ENCODE measurements at regions not wholly inside any gene's neighbourhood (a gene's known extent, or its start where the extent isn't known, plus 50 kb on each side); places are given as distances from the start of the nearest gene placed in this dataset.

DNA sequence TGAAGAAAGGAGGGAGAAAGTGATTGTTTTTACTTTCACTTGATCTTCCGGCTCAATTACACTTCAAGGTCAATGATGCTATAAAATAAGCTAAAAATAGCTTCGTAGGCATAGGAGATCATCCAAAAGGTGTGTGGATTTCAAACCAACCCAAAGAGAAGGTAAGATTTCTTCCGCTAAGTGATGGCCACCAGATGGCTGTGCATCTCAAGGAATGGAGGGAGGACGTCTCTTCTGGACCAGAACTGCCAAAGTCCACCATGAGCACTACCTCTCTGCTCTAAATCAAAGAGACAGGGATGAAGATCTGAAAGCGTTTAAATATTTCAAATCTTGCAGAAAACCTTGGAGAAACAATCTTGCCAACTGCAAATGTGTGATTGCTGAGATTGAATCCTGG lies 199.1 kb upstream of the ZPLD1 start:
- ATAC-seq (ENCODE audit: insufficient read depth, low read depth) = no peak
- H3K4me3 ChIP-seq (ENCODE audit: low read depth in 1 of 2, low read length in 2 of 2) = no peak overlapping the region
- H4K20me1 ChIP-seq (ENCODE audit: insufficient read depth, low read length) = no peaks in the 10 kb centered on the region
- H3K9me3 ChIP-seq (ENCODE audit: insufficient read depth, low read length, severe bottlenecking) = no peaks in the 10 kb centered on the region
- no peaks in the 10 kb centered on the region for H3K36me3 ChIP-seq (ENCODE audit: insufficient read depth, low read length)
- TF ChIP-seq, protein P1, sequence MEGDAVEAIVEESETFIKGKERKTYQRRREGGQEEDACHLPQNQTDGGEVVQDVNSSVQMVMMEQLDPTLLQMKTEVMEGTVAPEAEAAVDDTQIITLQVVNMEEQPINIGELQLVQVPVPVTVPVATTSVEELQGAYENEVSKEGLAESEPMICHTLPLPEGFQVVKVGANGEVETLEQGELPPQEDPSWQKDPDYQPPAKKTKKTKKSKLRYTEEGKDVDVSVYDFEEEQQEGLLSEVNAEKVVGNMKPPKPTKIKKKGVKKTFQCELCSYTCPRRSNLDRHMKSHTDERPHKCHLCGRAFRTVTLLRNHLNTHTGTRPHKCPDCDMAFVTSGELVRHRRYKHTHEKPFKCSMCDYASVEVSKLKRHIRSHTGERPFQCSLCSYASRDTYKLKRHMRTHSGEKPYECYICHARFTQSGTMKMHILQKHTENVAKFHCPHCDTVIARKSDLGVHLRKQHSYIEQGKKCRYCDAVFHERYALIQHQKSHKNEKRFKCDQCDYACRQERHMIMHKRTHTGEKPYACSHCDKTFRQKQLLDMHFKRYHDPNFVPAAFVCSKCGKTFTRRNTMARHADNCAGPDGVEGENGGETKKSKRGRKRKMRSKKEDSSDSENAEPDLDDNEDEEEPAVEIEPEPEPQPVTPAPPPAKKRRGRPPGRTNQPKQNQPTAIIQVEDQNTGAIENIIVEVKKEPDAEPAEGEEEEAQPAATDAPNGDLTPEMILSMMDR (IDR thresholded peaks at IDR 0.05; ENCODE audit: borderline replicate concordance, extremely low read depth, low read length, poor library complexity, severe bottlenecking) = no peak
- TF ChIP-seq EZH2 (IDR thresholded peaks at IDR 0.05; ENCODE audit: borderline replicate concordance, low read depth, low read length, severe bottlenecking) = no peak
- no peaks in the 10 kb centered on the region for H3K4me1 ChIP-seq (ENCODE audit: insufficient read depth, low read length)
- H3K9ac ChIP-seq (ENCODE audit: low read depth, low read length) = no peak overlapping the region
- H3K4me2 ChIP-seq (ENCODE audit: insufficient read depth, low read length) = no peak overlapping the region
- H3K27ac ChIP-seq (ENCODE audit: low read length) = no peak overlapping the region
- no peaks in the 10 kb centered on the region for H3K27me3 ChIP-seq (ENCODE audit: insufficient read depth, low read length, poor library complexity)
- H2AFZ ChIP-seq (ENCODE audit: low read depth, low read length) = no peak overlapping the region
- no peaks in the 10 kb centered on the region for H3K79me2 ChIP-seq (ENCODE audit: insufficient read depth, low read length)
- DNase-seq = no peak

DNA sequence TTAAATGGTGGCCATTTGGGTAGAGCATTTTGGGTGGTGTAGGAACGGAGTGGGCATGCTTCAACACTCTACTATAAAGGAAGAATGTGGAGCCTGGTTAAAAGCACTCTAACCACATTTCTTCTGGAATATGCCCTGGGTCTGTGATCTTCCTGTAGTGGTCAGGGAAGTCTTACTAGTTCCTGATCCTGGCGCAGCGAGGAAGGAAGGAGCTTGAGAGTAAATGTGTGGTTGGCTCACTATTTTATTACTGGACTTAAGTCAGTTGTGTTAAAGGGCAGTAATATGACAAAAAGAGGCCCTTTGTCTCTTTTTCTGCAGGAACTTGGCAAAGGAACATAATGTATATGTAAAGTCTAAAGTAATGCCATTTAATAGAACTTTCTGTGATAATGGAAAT lies 197.6 kb upstream of the ZPLD1 start:
- Histone ChIP-seq H4K20me1 (ENCODE audit: insufficient read depth, low read length) (no peaks in the 10 kb centered on the region), H3K27me3 (ENCODE audit: insufficient read depth, low read length, poor library complexity) (no peaks in the 10 kb centered on the region), H3K4me1 (ENCODE audit: insufficient read depth, low read length) (no peaks in the 10 kb centered on the region), H3K79me2 (ENCODE audit: insufficient read depth, low read length) (no peaks in the 10 kb centered on the region), H3K9ac (ENCODE audit: low read depth, low read length) (no peak overlapping the region), H3K36me3 (ENCODE audit: insufficient read depth, low read length) (no peaks in the 10 kb centered on the region), H3K4me2 (ENCODE audit: insufficient read depth, low read length) (no peak overlapping the region), H3K27ac (ENCODE audit: low read length) (no peak overlapping the region), H3K9me3 (ENCODE audit: insufficient read depth, low read length, severe bottlenecking) (no peaks in the 10 kb centered on the region), H3K4me3 (ENCODE audit: low read depth in 1 of 2, low read length in 2 of 2) (no peak overlapping the region), H2AFZ (ENCODE audit: low read depth, low read length) (no peak overlapping the region)
- DNase-seq (no peak), ATAC-seq (ENCODE audit: insufficient read depth, low read depth) (no peak)
- TF ChIP-seq, protein P1 (IDR thresholded peaks at IDR 0.05; ENCODE audit: borderline replicate concordance, extremely low read depth, low read length, poor library complexity, severe bottlenecking) = no peak
- TF ChIP-seq EZH2 (IDR thresholded peaks at IDR 0.05; ENCODE audit: borderline replicate concordance, low read depth, low read length, severe bottlenecking) = no peak

DNA sequence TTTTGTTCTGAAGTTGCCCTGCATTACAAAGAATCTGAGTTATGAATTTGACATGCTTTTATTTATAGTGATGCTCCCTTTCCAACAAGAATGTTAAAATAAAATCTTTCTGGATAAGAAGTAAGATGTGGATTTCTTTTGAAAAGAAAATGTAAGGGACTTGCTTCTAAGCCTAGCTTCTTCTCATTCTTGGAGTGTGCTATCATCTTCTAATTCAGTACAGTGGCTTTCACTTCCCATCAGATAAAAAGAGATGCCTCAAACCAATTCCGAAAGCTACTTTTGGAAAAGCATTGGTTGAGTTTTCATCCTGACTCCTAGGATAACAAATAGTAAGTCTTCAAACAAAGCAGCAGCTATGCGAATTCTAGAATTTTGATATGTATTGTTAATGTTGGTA lies 197.0 kb upstream of the ZPLD1 start:
- no peak overlapping the region for H3K4me3 ChIP-seq (ENCODE audit: low read depth in 1 of 2, low read length in 2 of 2)
- H3K27me3 ChIP-seq (ENCODE audit: insufficient read depth, low read length, poor library complexity) = no peaks in the 10 kb centered on the region
- no peaks in the 10 kb centered on the region for H3K36me3 ChIP-seq (ENCODE audit: insufficient read depth, low read length)
- no peak overlapping the region for H3K9ac ChIP-seq (ENCODE audit: low read depth, low read length)
- no peaks in the 10 kb centered on the region for H3K4me1 ChIP-seq (ENCODE audit: insufficient read depth, low read length)
- no peak overlapping the region for H3K4me2 ChIP-seq (ENCODE audit: insufficient read depth, low read length)
- no peaks in the 10 kb centered on the region for H4K20me1 ChIP-seq (ENCODE audit: insufficient read depth, low read length)
- ATAC-seq (ENCODE audit: insufficient read depth, low read depth) (no peak), DNase-seq (no peak)
- H3K27ac ChIP-seq (ENCODE audit: low read length) = no peak overlapping the region
- TF ChIP-seq EZH2 (IDR thresholded peaks at IDR 0.05; ENCODE audit: borderline replicate concordance, low read depth, low read length, severe bottlenecking) = no peak
- TF ChIP-seq, protein P1 (IDR thresholded peaks at IDR 0.05; ENCODE audit: borderline replicate concordance, extremely low read depth, low read length, poor library complexity, severe bottlenecking) = no peak
- H3K79me2 ChIP-seq (ENCODE audit: insufficient read depth, low read length) = no peaks in the 10 kb centered on the region
- H2AFZ ChIP-seq (ENCODE audit: low read depth, low read length) = no peak overlapping the region
- no peaks in the 10 kb centered on the region for H3K9me3 ChIP-seq (ENCODE audit: insufficient read depth, low read length, severe bottlenecking)

DNA sequence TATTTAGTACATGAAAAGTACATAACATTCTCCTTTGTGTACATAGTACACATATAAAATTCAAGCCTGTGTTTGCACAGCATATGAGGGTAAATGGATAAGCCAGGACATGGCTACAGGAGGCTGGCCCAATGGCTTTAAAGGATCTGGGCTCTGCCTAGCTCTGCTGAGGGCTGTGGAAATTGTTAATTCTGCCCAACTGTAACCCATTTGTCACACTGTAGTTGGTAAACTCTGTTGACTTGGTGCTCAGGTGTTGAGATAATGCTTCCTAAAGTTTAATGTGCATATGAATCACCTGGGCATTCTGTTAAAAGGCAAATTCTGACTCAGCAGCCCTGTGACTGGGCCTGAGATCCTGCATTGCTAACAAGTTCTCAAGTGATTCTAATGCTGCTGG lies 196.5 kb upstream of the ZPLD1 start:
- Histone ChIP-seq H3K4me3 (ENCODE audit: low read depth in 1 of 2, low read length in 2 of 2) (no peak overlapping the region), H3K27me3 (ENCODE audit: insufficient read depth, low read length, poor library complexity) (no peaks in the 10 kb centered on the region), H3K27ac (ENCODE audit: low read length) (no peak overlapping the region)

More for the DNA sequence above, 196.5 kb upstream of the ZPLD1 start:
- H3K4me1 ChIP-seq (ENCODE audit: insufficient read depth, low read length) = no peaks in the 10 kb centered on the region
- H2AFZ ChIP-seq (ENCODE audit: low read depth, low read length) = no peak overlapping the region
- DNase-seq (no peak), ATAC-seq (ENCODE audit: insufficient read depth, low read depth) (no peak)
- H3K36me3 ChIP-seq (ENCODE audit: insufficient read depth, low read length) = no peaks in the 10 kb centered on the region
- H3K9ac ChIP-seq (ENCODE audit: low read depth, low read length) = no peak overlapping the region
- TF ChIP-seq, protein P1 (IDR thresholded peaks at IDR 0.05; ENCODE audit: borderline replicate concordance, extremely low read depth, low read length, poor library complexity, severe bottlenecking) = no peak
- no peak for TF ChIP-seq EZH2 (IDR thresholded peaks at IDR 0.05; ENCODE audit: borderline replicate concordance, low read depth, low read length, severe bottlenecking)
- no peaks in the 10 kb centered on the region for H3K79me2 ChIP-seq (ENCODE audit: insufficient read depth, low read length)
- H4K20me1 ChIP-seq (ENCODE audit: insufficient read depth, low read length) = no peaks in the 10 kb centered on the region
- H3K9me3 ChIP-seq (ENCODE audit: insufficient read depth, low read length, severe bottlenecking) = no peaks in the 10 kb centered on the region
- H3K4me2 ChIP-seq (ENCODE audit: insufficient read depth, low read length) = no peak overlapping the region

Data from DND-41 (cell line).